CD8-positive, alpha-beta memory T cell (primary cell): ENCODE measurements at regions not wholly inside any gene's neighbourhood (a gene's known extent, or its start where the extent isn't known, plus 50 kb on each side); places are given as distances from the start of the nearest gene placed in this dataset.

Source experiments
- CTCF ChIA-PET: fragments of 350-600 bp; sonication (Branson Sonifier 250); formaldehyde crosslinking; loops from one replicate; lab custom pipeline; 2021; ENCODE audit warnings: antibody characterized with exemption; lab: Charles Lee
- POLR2A ChIA-PET: fragments of 350-600 bp; sonication (Branson Sonifier 250); formaldehyde crosslinking; loops from one replicate; lab custom pipeline; 2021; ENCODE audit warnings: antibody characterized with exemption; lab: Charles Lee
- DNase-seq, 5 donors: peaks; one replicate each; pipeline versions ENCODE4 v3.0.0 to v3.0.0-alpha.2; 2020 to 2022; ENCODE audit warnings: mixed read lengths in 1 of 5
- H3K27ac ChIP-seq: one replicate; pipeline ENCODE4 v1.7.0; 2013; ENCODE audit warnings: low read depth, mild to moderate bottlenecking, low read length, moderate library complexity
- H3K27me3 ChIP-seq: 2 replicates; pipeline ENCODE4 v1.7.0; 2013; ENCODE audit warnings: low read length, mild to moderate bottlenecking; ENCODE audit not compliant: insufficient read depth, poor library complexity, severe bottlenecking
- H3K36me3 ChIP-seq: 2 replicates; pipeline ENCODE4 v1.7.0; 2013; ENCODE audit warnings: mild to moderate bottlenecking, low read length, moderate library complexity; ENCODE audit not compliant: insufficient read depth
- H3K4me1 ChIP-seq: 2 replicates; pipeline ENCODE4 v1.7.0; 2013; ENCODE audit warnings: mild to moderate bottlenecking, low read length, moderate library complexity; ENCODE audit not compliant: insufficient read depth
- H3K4me3 ChIP-seq: 2 replicates; pipeline ENCODE4 v1.7.0; 2013; ENCODE audit warnings: mild to moderate bottlenecking, low read length
- H3K9me3 ChIP-seq: 2 replicates; pipeline ENCODE4 v1.7.0; 2013; ENCODE audit warnings: mild to moderate bottlenecking, low read length
- H3K27ac Mint-ChIP-seq, 8 donors: one replicate each; pipeline ENCODE4 v1.8.0; 2020 to 2021; ENCODE audit warnings: mixed read lengths in 8 of 8, mild to moderate bottlenecking in 6 of 8, inconsistent platforms in 3 of 8, moderate library complexity in 3 of 8
- H3K27me3 Mint-ChIP-seq, 2 donors: one replicate each; pipeline ENCODE4 v1.8.0; 2020 to 2021; ENCODE audit warnings: mixed read lengths in 2 of 2, mild to moderate bottlenecking in 1 of 2, moderate library complexity in 1 of 2
- H3K36me3 Mint-ChIP-seq, 3 donors: one replicate each; pipeline ENCODE4 v1.8.0; 2020 to 2021; ENCODE audit warnings: mixed read lengths in 3 of 3, inconsistent platforms in 1 of 3, mild to moderate bottlenecking in 1 of 3
- H3K4me1 Mint-ChIP-seq, 3 donors: one replicate each; pipeline ENCODE4 v1.8.0; 2020 to 2021; ENCODE audit warnings: mixed read lengths in 3 of 3, inconsistent platforms in 1 of 3, mild to moderate bottlenecking in 1 of 3
- H3K4me3 Mint-ChIP-seq, 7 donors: one replicate each; pipeline ENCODE4 v1.8.0; 2020 to 2021; ENCODE audit warnings: mixed read lengths in 7 of 7, mild to moderate bottlenecking in 6 of 7, moderate library complexity in 4 of 7, inconsistent platforms in 2 of 7
- H3K9me3 Mint-ChIP-seq, 5 donors: one replicate each; pipeline ENCODE4 v1.8.0; 2020 to 2022; ENCODE audit warnings: mixed read lengths in 5 of 5, mild to moderate bottlenecking in 3 of 5, moderate library complexity in 2 of 5, inconsistent platforms in 1 of 5

DNA sequence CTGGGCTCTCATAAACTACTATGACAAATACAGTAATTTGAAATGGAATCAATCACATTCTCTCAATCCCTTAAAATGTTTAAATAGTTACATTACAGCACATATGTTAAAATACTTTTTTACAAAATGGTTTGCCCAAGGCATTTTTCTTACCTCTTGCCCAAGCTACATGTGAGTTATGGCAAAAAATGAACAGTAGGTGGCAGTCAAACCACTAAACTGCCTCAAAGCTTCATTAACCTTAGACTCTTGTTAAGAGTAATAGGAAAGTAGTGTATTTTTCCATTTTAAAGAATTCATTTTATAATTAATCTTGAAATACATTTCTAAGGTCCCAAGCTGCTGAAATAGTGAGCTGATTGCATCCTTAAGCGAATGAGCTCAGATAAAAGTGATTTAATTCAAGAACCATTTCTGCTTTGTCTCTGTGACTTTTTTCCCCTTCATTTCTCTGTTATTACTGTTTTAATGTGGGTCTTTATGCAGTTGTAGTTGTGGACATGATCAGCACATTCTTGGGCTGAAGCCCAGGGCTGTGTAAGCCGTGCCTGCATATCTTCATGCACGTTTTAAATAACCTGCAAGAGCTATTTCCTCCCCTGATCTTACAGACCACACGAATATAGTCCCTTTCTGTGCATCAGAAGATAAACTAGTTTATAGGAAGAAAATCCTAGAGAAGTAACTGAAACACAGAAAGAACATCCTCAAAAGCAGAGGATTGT lies 311.8 kb downstream of the LNPK start:
- Histone ChIP-seq H3K27ac (no peak overlapping the region), H3K4me1 (no peaks in the 10 kb centered on the region), H3K4me3 (no peak overlapping the region), H3K36me3 (no peaks in the 10 kb centered on the region), H3K9me3 (no peaks in the 10 kb centered on the region), H3K27me3 (no peaks in the 10 kb centered on the region)
- DNase-seq = peak in 2 of 5 donors; percentile 1 to 22
- ChIA-PET CTCF (interaction anchor here (1.1 to 4.5 kb wide), 3 partner anchors 11 to 961 kb away, joined by 4 to 36 read pairs (median 4); no protein-coding TSS in a partner anchor), POLR2A (no interaction called here)
- peaks cover 2 to 42% of the 10 kb centered on the region in 2 donors for H3K27me3 Mint-ChIP-seq
- H3K4me3 Mint-ChIP-seq = no peak overlapping the region
- no peaks in the 10 kb centered on the region for H3K4me1 Mint-ChIP-seq
- peaks cover 0 to 2% (median 0%) of the 10 kb centered on the region in 3 donors for H3K36me3 Mint-ChIP-seq
- H3K9me3 Mint-ChIP-seq = no peaks in the 10 kb centered on the region
- no peak overlapping the region for H3K27ac Mint-ChIP-seq

DNA sequence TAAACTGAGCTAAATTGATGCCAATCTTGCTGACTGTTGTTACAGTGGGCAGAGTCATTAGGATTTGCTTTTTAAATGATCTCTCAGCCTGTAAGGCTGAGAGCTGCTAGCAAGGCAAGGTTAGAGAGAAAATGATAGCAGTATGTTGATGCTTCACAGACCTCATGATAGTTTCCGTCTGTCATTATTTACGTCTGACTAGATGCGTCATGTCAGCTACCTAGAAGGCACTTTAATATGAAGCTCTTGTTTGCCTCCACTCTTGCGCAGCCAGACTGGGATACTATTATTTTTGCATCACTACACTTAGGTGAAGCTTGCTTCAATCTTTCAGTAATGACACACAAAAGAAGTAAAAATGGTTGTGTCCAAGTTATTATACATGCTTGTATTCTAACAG lies 313.8 kb downstream of the LNPK start:
- H3K27ac ChIP-seq = no peak overlapping the region
- H3K27me3 ChIP-seq = no peaks in the 10 kb centered on the region
- Mint-ChIP-seq H3K36me3 (no peaks in the 10 kb centered on the region), H3K27ac (peak overlapping the region in 1 of 8 donors; percentile 74), H3K9me3 (no peaks in the 10 kb centered on the region), H3K4me1 (no peaks in the 10 kb centered on the region), H3K4me3 (no peak overlapping the region), H3K27me3 (peaks cover 2 to 49% of the 10 kb centered on the region in 2 donors)
- CTCF ChIA-PET = interaction anchor here (0.8 to 4.5 kb wide), 3 partner anchors 14 to 439 kb away, joined by 3 to 36 read pairs (median 3); no protein-coding TSS in a partner anchor
- no peaks in the 10 kb centered on the region for H3K36me3 ChIP-seq
- no peak for DNase-seq
- no peaks in the 10 kb centered on the region for H3K4me1 ChIP-seq
- H3K9me3 ChIP-seq = no peaks in the 10 kb centered on the region
- POLR2A ChIA-PET = no interaction called here
- no peak overlapping the region for H3K4me3 ChIP-seq

DNA sequence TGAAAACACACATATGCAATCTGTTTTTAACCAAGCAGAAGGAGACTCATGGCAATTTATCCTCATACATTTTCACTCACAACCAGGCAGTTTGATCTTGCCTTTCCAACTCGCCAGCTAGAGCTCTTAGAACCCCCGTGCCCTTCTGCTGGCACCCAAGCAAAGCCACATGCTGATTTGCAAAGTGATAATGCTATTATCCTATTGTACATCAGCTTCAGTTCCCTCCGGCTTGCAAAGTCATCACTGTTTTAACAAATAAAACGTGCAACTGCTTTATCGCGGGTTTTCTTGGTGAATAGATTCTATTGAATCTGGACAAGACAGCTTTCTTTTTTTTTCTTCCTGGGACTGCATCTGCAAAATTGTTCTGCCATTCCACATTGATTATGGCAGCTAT lies 314.6 kb downstream of the LNPK start:
- H3K27me3 ChIP-seq = no peaks in the 10 kb centered on the region
- H3K27ac Mint-ChIP-seq = no peak overlapping the region
- DNase-seq = no peak
- H3K36me3 Mint-ChIP-seq = no peaks in the 10 kb centered on the region
- H3K27me3 Mint-ChIP-seq = peaks cover 2 to 52% of the 10 kb centered on the region in 2 donors
- no peaks in the 10 kb centered on the region for H3K9me3 Mint-ChIP-seq
- POLR2A ChIA-PET = no interaction called here
- H3K4me3 Mint-ChIP-seq = no peak overlapping the region
- no peaks in the 10 kb centered on the region for H3K4me1 ChIP-seq
- no peak overlapping the region for H3K4me3 ChIP-seq
- H3K36me3 ChIP-seq = no peaks in the 10 kb centered on the region
- H3K9me3 ChIP-seq = no peaks in the 10 kb centered on the region
- H3K4me1 Mint-ChIP-seq = no peaks in the 10 kb centered on the region
- CTCF ChIA-PET = interaction anchor here (1.2 to 4.5 kb wide), 2 partner anchors 13 to 410 kb away, joined by 3 to 36 read pairs; no protein-coding TSS in a partner anchor
- H3K27ac ChIP-seq = no peak overlapping the region

DNA sequence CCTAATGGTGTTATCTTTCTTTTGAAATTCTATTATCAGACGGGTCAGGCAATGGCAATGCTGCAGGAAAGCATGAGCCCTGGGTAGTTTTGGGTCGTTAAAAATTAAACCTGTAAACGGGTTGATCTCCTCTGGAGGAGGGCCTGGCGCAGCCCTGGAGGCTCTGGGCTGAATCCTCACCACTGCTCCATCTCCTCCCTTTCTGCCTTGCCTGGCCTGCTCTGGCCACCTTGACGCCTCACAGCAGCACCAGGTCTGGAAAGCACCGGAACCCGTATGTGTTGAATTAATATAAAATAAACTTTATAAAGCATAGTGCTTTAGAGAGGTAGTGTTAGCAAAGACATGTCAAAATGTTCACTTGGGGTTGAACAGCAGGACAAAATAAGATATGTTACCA lies 316.1 kb downstream of the LNPK start:
- Histone ChIP-seq H3K4me1 (no peaks in the 10 kb centered on the region), H3K36me3 (no peaks in the 10 kb centered on the region), H3K9me3 (no peaks in the 10 kb centered on the region), H3K27me3 (no peaks in the 10 kb centered on the region), H3K27ac (no peak overlapping the region), H3K4me3 (no peak overlapping the region)
- H3K4me3 Mint-ChIP-seq = no peak overlapping the region
- no peaks in the 10 kb centered on the region for H3K36me3 Mint-ChIP-seq
- H3K9me3 Mint-ChIP-seq = no peaks in the 10 kb centered on the region
- DNase-seq = no peak
- H3K27ac Mint-ChIP-seq = no peak overlapping the region
- H3K4me1 Mint-ChIP-seq = no peaks in the 10 kb centered on the region
- peaks cover 2 to 52% of the 10 kb centered on the region in 2 donors for H3K27me3 Mint-ChIP-seq
- ChIA-PET POLR2A (no interaction called here), CTCF (no interaction called here)

DNA sequence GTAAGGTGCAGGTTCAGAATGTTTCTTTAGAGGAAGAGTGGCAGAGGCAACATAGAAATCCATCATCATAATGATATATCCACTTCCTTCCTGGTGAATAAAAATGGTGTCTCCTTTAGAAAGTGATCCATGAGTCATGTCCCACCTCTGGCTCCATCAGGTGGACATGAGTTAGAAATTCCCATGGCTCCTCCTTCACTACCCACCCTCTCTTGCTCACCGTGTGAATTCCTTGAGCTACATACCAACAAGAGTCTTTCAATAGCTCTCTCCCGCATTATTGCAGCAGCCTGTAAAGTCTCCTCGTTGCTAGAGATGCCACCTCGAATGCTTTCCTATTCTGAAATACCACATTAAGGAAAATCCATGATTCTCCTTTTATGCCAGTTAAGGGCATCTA lies 317.6 kb downstream of the LNPK start:
- Histone ChIP-seq H3K27ac (no peak overlapping the region), H3K4me3 (no peak overlapping the region), H3K4me1 (no peaks in the 10 kb centered on the region), H3K9me3 (no peaks in the 10 kb centered on the region), H3K27me3 (no peaks in the 10 kb centered on the region), H3K36me3 (no peaks in the 10 kb centered on the region)
- H3K27me3 Mint-ChIP-seq = peaks cover 2 to 51% of the 10 kb centered on the region in 2 donors
- ChIA-PET POLR2A (no interaction called here), CTCF (no interaction called here)
- DNase-seq = no peak
- no peak overlapping the region for H3K27ac Mint-ChIP-seq
- H3K4me3 Mint-ChIP-seq = no peak overlapping the region
- H3K9me3 Mint-ChIP-seq = no peaks in the 10 kb centered on the region
- H3K36me3 Mint-ChIP-seq = no peaks in the 10 kb centered on the region
- no peaks in the 10 kb centered on the region for H3K4me1 Mint-ChIP-seq

DNA sequence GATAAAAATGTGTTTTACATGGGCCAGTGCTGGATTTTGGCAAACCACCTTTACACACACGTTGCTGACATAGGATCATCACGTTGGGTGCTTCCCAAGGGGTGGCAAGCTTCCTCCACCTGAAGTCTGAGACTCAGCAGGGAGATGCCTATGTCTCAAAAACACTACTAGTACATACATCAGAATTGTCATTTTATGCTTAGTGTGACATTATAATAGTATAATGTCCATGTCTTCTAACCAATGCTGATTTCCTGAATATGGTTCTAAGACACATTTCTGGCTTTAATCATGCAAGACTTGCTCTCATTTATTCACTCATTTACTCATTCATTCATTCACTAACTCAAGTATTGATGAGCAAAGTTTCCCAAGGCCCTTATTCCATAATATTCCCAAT lies 322.3 kb downstream of the LNPK start:
- H3K36me3 ChIP-seq = no peaks in the 10 kb centered on the region
- no peaks in the 10 kb centered on the region for H3K27me3 ChIP-seq
- H3K9me3 ChIP-seq = no peaks in the 10 kb centered on the region
- H3K4me3 ChIP-seq = no peak overlapping the region
- Mint-ChIP-seq H3K4me3 (no peak overlapping the region), H3K36me3 (no peaks in the 10 kb centered on the region), H3K27me3 (peaks cover 0 to 20% of the 10 kb centered on the region in 2 donors), H3K9me3 (peaks cover 0 to 1% (median 0%) of the 10 kb centered on the region in 5 donors), H3K27ac (no peak overlapping the region), H3K4me1 (no peaks in the 10 kb centered on the region)
- ChIA-PET POLR2A (no interaction called here), CTCF (interaction anchor here (2.0 kb wide), 1 partner anchor 10 kb away, joined by 4 read pairs; no protein-coding TSS in a partner anchor)
- no peaks in the 10 kb centered on the region for H3K4me1 ChIP-seq
- H3K27ac ChIP-seq = no peak overlapping the region
- DNase-seq = no peak

DNA sequence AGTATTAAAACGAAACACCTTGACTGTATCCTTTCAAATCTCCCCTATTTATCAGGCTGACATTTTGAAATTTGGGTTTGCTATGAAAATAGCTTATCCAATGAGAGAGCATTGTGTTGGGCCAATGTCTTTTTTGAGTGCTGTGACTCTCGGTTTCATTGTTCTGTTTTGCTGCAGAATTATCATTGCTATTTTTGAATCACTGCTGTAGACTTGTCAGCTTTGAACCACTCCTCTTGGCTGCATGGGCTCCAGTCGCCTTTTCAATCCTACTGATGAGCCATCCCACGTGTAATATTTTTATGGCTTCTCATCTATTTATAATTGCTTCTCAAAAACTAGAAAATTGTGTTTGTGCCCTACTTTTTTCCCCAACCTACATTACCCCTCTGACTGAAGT lies 322.8 kb downstream of the LNPK start:
- Histone ChIP-seq H3K9me3 (no peaks in the 10 kb centered on the region), H3K4me3 (no peak overlapping the region), H3K27ac (no peak overlapping the region), H3K4me1 (no peaks in the 10 kb centered on the region), H3K27me3 (no peaks in the 10 kb centered on the region), H3K36me3 (no peaks in the 10 kb centered on the region)
- H3K27ac Mint-ChIP-seq = no peak overlapping the region
- no peak for DNase-seq
- H3K36me3 Mint-ChIP-seq = no peaks in the 10 kb centered on the region
- no peak overlapping the region for H3K4me3 Mint-ChIP-seq
- peaks cover 0 to 2% (median 0%) of the 10 kb centered on the region in 5 donors for H3K9me3 Mint-ChIP-seq
- H3K27me3 Mint-ChIP-seq = peaks cover 0 to 18% of the 10 kb centered on the region in 2 donors
- no peaks in the 10 kb centered on the region for H3K4me1 Mint-ChIP-seq
- POLR2A ChIA-PET = no interaction called here
- CTCF ChIA-PET = interaction anchor here (2.0 kb wide), 1 partner anchor 11 kb away, joined by 4 read pairs; no protein-coding TSS in a partner anchor

DNA sequence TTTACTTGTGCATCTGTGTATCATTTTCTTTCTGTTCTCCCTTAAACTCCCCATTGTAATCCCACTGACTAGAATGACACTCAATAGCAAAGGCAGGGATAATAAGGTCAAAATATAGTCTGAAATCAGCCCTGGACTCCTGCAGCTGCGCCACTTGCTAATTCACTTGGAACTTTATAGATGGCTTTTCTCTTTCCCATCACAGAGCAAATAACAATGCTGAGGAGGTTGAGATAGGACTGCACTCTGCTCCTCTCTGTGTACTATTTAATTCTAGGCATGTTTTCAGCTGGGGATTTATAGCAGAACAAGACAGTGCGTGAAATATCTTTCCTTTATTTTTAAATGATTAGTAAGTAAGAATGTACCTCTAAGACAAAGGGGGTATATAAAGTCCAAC lies 324.2 kb downstream of the LNPK start:
- H3K4me3 Mint-ChIP-seq = no peak overlapping the region
- H3K36me3 Mint-ChIP-seq = no peaks in the 10 kb centered on the region
- H3K4me1 ChIP-seq = no peaks in the 10 kb centered on the region
- peaks cover 0 to 6% of the 10 kb centered on the region in 2 donors for H3K27me3 Mint-ChIP-seq
- H3K4me3 ChIP-seq = no peak overlapping the region
- H3K27me3 ChIP-seq = no peaks in the 10 kb centered on the region
- H3K4me1 Mint-ChIP-seq = no peaks in the 10 kb centered on the region
- ChIA-PET POLR2A (no interaction called here), CTCF (no interaction called here)
- peaks cover 0 to 7% (median 2%) of the 10 kb centered on the region in 5 donors for H3K9me3 Mint-ChIP-seq
- H3K36me3 ChIP-seq = no peaks in the 10 kb centered on the region
- no peak for DNase-seq
- H3K27ac ChIP-seq = no peak overlapping the region
- H3K27ac Mint-ChIP-seq = no peak overlapping the region
- H3K9me3 ChIP-seq = no peaks in the 10 kb centered on the region
